Heart left ventricle (tissue), 16 donors: ENCODE measurements at regions not wholly inside any gene's neighbourhood (a gene's known extent, or its start where the extent isn't known, plus 50 kb on each side); places are given as distances from the start of the nearest gene placed in this dataset.

Source experiments
- ATAC-seq, 4 donors: fragments of 200-7000 bp; cut with Tn5 transposase; one replicate each; pipeline ENCODE4 v1.9.1; 2020 to 2022; ENCODE audit warnings: moderate library complexity in 4 of 4, mild to moderate bottlenecking in 3 of 4, moderate number of reproducible peaks in 1 of 4
- DNase-seq, 5 donors: peaks; one replicate each; pipeline ENCODE4 v3.0.0-alpha.2; 2020
- H3K27ac ChIP-seq, 12 donors: fragments of 200-600 bp; sonication (generic) in 4 of 12; one replicate each; pipeline versions ENCODE4 v1.5.0 to v1.8.0; 2016 to 2022; ENCODE audit warnings: mild to moderate bottlenecking in 2 of 12
- H3K27me3 ChIP-seq, 9 donors: fragments of 200-600 bp; sonication (generic) in 2 of 9; one replicate each; pipeline versions ENCODE4 v1.5.1 to v1.8.0; 2016 to 2022; ENCODE audit warnings: mild to moderate bottlenecking in 3 of 9
- H3K36me3 ChIP-seq, 9 donors: fragments of 200-600 bp; sonication (generic) in 2 of 9; one replicate each; pipeline versions ENCODE4 v1.5.0 to v1.8.0; 2018 to 2022; ENCODE audit warnings: mild to moderate bottlenecking in 2 of 9
- H3K4me1 ChIP-seq, 12 donors: fragments of 200-600 bp; sonication (generic) in 4 of 12; one replicate each; pipeline versions ENCODE4 v1.5.0 to v1.8.0; 2016 to 2022; ENCODE audit warnings: mild to moderate bottlenecking in 3 of 12
- H3K4me3 ChIP-seq, 12 donors: fragments of 200-600 bp; sonication (generic) in 4 of 12; one replicate each; pipeline versions ENCODE4 v1.5.0 to v1.8.0; 2017 to 2022; ENCODE audit warnings: mild to moderate bottlenecking in 9 of 12, moderate library complexity in 4 of 12
- H3K9me3 ChIP-seq, 12 donors: fragments of 200-600 bp; sonication (generic) in 4 of 12; one replicate each; pipeline versions ENCODE4 v1.5.0 to v1.8.0; 2016 to 2022; ENCODE audit warnings: mild to moderate bottlenecking in 1 of 12
- POLR2A ChIP-seq, 2 donors: fragments of 450-650 bp; IDR thresholded peaks; one replicate each; pipeline ENCODE4 v1.6.1; 2017; ENCODE audit warnings: antibody characterized with exemption in 2 of 2, mild to moderate bottlenecking in 2 of 2, moderate library complexity in 2 of 2
- WGBS, 4 donors: extraction: QIAGEN DNeasy Blood & Tissue Kit in 2 of 4; methylation state at CpG; one replicate each; pipeline versions ENCODE4 v1.1.5 to v1.1.7; 2013 to 2018; 5-methylcytosine and 5-hydroxymethylcytosine counted together
- intact Hi-C, 10 donors: fragments of 100-400 bp; cut with DNase I; formaldehyde crosslinking; loops; one replicate each; pipeline versions ENCODE4 v1.11.1 to v1.14.2; 2022
- TF ChIP-seq, protein P1 (sequence below), 12 donors: fragments of 200-600 bp; sonication (generic) in 4 of 12; IDR thresholded peaks; one replicate each; pipeline versions ENCODE4 v1.5.0 to v1.8.0; 2018 to 2022; ENCODE audit warnings: antibody characterized with exemption in 12 of 12, mild to moderate bottlenecking in 5 of 12
- donor health status: ischemic (EF 13 %, LVEDD 7.1; RV severe dilation, severe dysfunction).
- donor health status: healthy with polysubstance abuse.
- donor health status: DM: no; HTN: yes; CAD: no.
- donor health status: DM: no; HTN: no; CAD: no.
- donor health status: ischemic (EF 25% LVEDD 6.9; RV normal size, moderate dysfunction).
- donor health status: ischemic (EF 25% LVEDD 5.7; RV mildly dilated, moderate dysfunction).
- donor health status: healthy.
- donor health status: DM: yes; HTN: yes; CAD: no.
- donor health status: ischemic (EF 35%, LVEDD 5.7; RV mildly dilated, moderate dysfunction).
- donor health status: nonischemic (EF 11% LVEDD 7.7; RV severe dilation, severe dysfunction).
- donor health status: DM: yes; HTN: yes; CAD: no.
- donor health status: PGD.
- donor health status: ischemic (EF 29% LVEDD 5.4; RV normal size, mild dysfunction).
- donor health status: nonischemic (EF 23%, LVEDD 6.1; RV moderate dilation, normal function).

DNA sequence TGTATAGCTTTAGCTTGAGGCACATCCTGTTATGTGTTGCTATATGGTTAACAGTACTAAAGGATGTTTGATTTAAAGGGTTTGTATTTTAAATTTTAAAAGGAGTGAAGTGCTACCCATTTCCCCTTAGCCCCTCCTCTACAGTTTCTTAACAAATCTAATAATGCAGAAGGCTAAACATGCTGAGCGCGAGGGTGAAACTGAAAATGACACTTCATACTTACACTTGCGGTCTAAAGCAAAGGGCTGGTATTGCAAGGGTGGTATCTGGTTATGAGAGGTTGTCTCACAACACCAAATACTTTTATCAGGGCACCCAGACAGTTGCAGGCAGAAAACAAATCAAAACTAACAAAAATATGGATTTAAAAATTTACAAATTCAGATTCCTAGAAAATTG lies 172.3 kb downstream of the SIPA1L2 start:
- H3K27me3 ChIP-seq = no peaks in the 10 kb centered on the region
- H3K36me3 ChIP-seq = peaks cover 0 to 24% (median 9%) of the 10 kb centered on the region in 9 donors
- 63 to 81% (median 77%) methylated on average over 3 of the region's 3 CpGs for WGBS, 4 donors
- ATAC-seq (no peak), DNase-seq (no peak)
- no peak for TF ChIP-seq POLR2A (IDR thresholded peaks at IDR 0.05)
- TF ChIP-seq, protein P1, sequence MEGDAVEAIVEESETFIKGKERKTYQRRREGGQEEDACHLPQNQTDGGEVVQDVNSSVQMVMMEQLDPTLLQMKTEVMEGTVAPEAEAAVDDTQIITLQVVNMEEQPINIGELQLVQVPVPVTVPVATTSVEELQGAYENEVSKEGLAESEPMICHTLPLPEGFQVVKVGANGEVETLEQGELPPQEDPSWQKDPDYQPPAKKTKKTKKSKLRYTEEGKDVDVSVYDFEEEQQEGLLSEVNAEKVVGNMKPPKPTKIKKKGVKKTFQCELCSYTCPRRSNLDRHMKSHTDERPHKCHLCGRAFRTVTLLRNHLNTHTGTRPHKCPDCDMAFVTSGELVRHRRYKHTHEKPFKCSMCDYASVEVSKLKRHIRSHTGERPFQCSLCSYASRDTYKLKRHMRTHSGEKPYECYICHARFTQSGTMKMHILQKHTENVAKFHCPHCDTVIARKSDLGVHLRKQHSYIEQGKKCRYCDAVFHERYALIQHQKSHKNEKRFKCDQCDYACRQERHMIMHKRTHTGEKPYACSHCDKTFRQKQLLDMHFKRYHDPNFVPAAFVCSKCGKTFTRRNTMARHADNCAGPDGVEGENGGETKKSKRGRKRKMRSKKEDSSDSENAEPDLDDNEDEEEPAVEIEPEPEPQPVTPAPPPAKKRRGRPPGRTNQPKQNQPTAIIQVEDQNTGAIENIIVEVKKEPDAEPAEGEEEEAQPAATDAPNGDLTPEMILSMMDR (IDR thresholded peaks at IDR 0.05) = no peak
- peaks cover 0 to 45% (median 20%) of the 10 kb centered on the region in 12 donors for H3K4me1 ChIP-seq
- no peak overlapping the region for H3K4me3 ChIP-seq
- H3K9me3 ChIP-seq = no peaks in the 10 kb centered on the region
- intact Hi-C loops = loop anchor here in 2 of 10 donors (10.0 kb wide), 2 partner anchors 97 to 347 kb away; partner anchors contain the start of gene MAP10 (in 1 of the 2)
- peak overlapping the region in 2 of 12 donors; percentile 3 to 11 for H3K27ac ChIP-seq

DNA sequence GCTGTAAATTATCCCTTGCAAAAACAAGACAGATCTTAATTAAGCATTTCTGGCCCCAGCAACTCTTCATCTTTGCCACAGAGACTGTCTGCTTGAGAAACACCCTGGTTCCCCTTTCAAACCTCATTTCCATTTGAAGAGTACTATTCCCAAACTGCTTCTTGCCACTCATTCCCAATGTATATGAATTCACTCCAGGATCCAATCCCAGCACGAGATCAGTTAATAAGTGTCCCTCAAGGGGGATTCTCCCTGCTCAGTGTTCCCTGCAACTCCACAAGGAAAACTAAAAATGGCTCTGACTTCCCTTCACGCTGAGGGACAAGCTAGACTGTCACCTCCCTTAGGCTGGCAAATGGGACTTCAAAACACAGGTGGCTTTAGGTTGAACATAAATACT lies 173.2 kb downstream of the SIPA1L2 start:
- Histone ChIP-seq H3K36me3 (peaks cover 0 to 19% (median 9%) of the 10 kb centered on the region in 9 donors), H3K9me3 (no peaks in the 10 kb centered on the region), H3K4me1 (peaks cover 0 to 54% (median 23%) of the 10 kb centered on the region in 12 donors), H3K27ac (peak overlapping the region in 1 of 12 donors; percentile 12), H3K4me3 (no peak overlapping the region), H3K27me3 (no peaks in the 10 kb centered on the region)
- 33 to 54% (median 42%) methylated on average over 2 of the region's 2 CpGs for whole genome bisulfite sequencing, 4 donors
- ATAC-seq (peak in 2 of 4 donors; percentile 28 to 30), DNase-seq (no peak)
- intact Hi-C loops = loop anchor here in 2 of 10 donors (10.0 kb wide), 2 partner anchors 98 to 348 kb away; partner anchors contain the start of gene MAP10 (in 1 of the 2)
- TF ChIP-seq, protein P1 (IDR thresholded peaks at IDR 0.05) = no peak
- no peak for TF ChIP-seq POLR2A (IDR thresholded peaks at IDR 0.05)

DNA sequence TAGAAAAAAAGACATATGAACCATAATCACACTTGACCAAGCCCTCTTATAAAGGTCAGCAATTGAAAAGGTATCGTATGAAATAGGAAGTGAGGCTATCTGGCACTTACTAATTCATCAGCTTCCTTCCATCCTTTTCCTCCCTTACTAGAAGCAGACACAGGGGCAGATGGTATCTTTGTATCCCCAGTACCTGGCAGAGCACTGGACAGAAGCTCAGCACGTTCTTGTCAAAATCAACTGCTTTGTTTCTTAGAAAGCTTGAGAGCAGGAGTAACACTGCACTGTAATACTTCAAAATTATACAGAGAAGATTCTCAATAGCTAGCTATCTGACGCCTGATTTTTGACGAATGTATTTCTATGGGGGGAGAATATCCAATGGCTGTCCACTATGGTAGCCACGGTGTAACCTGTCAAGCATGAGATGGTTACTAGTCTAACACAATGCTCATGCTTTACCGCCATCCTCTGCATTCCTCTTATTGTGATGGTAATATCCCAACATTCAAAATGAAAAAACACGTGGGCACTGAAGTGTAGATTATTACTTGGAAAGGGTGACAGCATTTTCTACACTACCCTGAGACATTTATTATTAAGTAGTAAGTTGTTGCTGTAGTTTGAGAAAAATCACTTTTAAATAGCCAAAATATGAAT lies 175.6 kb downstream of the SIPA1L2 start:
- TF ChIP-seq, protein P1 (IDR thresholded peaks at IDR 0.05) = no peak
- TF ChIP-seq POLR2A (IDR thresholded peaks at IDR 0.05) = no peak
- no peak for ATAC-seq
- 67 to 80% (median 73%) methylated on average over 7 of the region's 7 CpGs for WGBS, 4 donors
- Histone ChIP-seq H3K4me1 (peaks cover 0 to 57% (median 25%) of the 10 kb centered on the region in 12 donors), H3K27me3 (no peaks in the 10 kb centered on the region), H3K4me3 (no peak overlapping the region), H3K36me3 (peaks cover 0 to 5% (median 0%) of the 10 kb centered on the region in 9 donors), H3K9me3 (no peaks in the 10 kb centered on the region), H3K27ac (no peak overlapping the region)
- no peak for DNase-seq
- intact Hi-C loops = loop anchor here in 2 of 10 donors (10.0 kb wide), 2 partner anchors 100 to 350 kb away; partner anchors contain the start of gene MAP10 (in 1 of the 2)

DNA sequence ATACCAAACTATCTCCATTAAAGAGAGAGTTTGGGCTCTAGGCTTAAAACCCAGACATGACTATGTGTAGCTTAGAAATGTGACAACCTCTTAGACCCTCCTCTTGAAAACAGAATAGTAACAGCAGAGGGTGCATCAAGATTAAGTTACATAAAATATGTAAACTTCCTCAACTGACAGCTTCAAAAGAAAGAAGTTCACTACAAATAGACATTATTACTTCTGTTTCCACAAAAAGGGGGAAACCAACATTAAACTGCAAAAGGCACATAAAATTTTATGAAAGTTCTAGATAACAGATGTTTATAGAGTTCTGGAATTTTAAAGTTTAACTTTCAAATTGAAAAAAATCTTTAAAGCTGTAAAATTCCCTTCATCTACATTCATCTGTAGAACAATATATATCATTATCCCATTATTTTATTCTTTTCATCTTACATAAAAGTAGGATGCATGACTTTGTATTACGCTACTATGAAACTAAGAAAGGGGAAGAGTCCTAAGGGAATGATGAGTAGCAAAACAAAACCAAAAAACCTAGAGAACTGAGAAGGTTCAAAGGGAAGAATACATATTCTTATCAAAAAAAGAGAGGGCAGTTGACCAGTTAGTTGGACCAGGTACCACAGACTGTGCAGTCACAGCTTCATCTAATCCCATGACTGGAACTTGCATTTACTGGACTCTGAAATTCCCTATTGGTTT lies 177.0 kb downstream of the SIPA1L2 start:
- Histone ChIP-seq H3K4me1 (peaks cover 0 to 49% (median 23%) of the 10 kb centered on the region in 12 donors), H3K27ac (peak overlapping the region in 1 of 12 donors; percentile 56), H3K4me3 (no peak overlapping the region), H3K27me3 (no peaks in the 10 kb centered on the region), H3K36me3 (peaks cover 0 to 8% (median 0%) of the 10 kb centered on the region in 9 donors), H3K9me3 (no peaks in the 10 kb centered on the region)
- DNase-seq (no peak), ATAC-seq (no peak)
- 95 to 98% (median 96%) methylated on average over 1 of the region's 1 CpG for WGBS, 4 donors
- intact Hi-C loops = loop anchor here in 2 of 10 donors (10.0 kb wide), 2 partner anchors 102 to 352 kb away; partner anchors contain the start of gene MAP10 (in 1 of the 2)
- TF ChIP-seq, protein P1 (IDR thresholded peaks at IDR 0.05) = no peak
- no peak for TF ChIP-seq POLR2A (IDR thresholded peaks at IDR 0.05)
